Esophagus squamous epithelium (tissue), 5 donors: ENCODE measurements at regions not wholly inside any gene's neighbourhood (a gene's known extent, or its start where the extent isn't known, plus 50 kb on each side); places are given as distances from the start of the nearest gene placed in this dataset.

ENCODE experiments used
- DNase-seq: peaks from one replicate; lab custom pipeline; 2025; lab: John Stamatoyannopoulos, UW
- H3K27ac ChIP-seq, 4 donors: fragments of 200-600 bp; sonication (generic); one replicate each; pipeline ENCODE4 v1.5.1; 2016 to 2019; ENCODE audit warnings: mild to moderate bottlenecking in 1 of 4
- H3K27me3 ChIP-seq, 4 donors: fragments of 200-600 bp; sonication (generic); 1 replicate in 3 of 4; 2 replicates in 1 of 4; pipeline versions ENCODE4 v1.5.1 to v1.6.0; 2017 to 2021; ENCODE audit warnings: antibody characterized with exemption in 1 of 4
- H3K36me3 ChIP-seq, 3 donors: fragments of 200-600 bp; sonication (generic); one replicate each; pipeline ENCODE4 v1.5.1; 2016 to 2019
- H3K4me1 ChIP-seq, 3 donors: fragments of 200-600 bp; sonication (generic); one replicate each; pipeline ENCODE4 v1.5.1; 2017 to 2019
- H3K4me3 ChIP-seq, 4 donors: fragments of 200-600 bp; sonication (generic); 1 replicate in 3 of 4; 2 replicates in 1 of 4; pipeline ENCODE4 v1.5.1; 2016 to 2019; ENCODE audit warnings: mild to moderate bottlenecking in 2 of 4, moderate library complexity in 1 of 4
- H3K9me3 ChIP-seq, 3 donors: fragments of 200-600 bp; sonication (generic); one replicate each; pipeline ENCODE4 v1.5.1; 2016 to 2019
- CTCF ChIP-seq, 6 experiments: fragments of 450-650 bp in 4 of 6; fragments of 200-600 bp in 2 of 6; sonication (generic) in 2 of 6; IDR thresholded peaks; one replicate each; pipeline ENCODE4 v1.5.1; 2016 to 2019; ENCODE audit warnings: antibody characterized with exemption in 6 of 6, mild to moderate bottlenecking in 4 of 6, moderate library complexity in 4 of 6
- POLR2A ChIP-seq, 4 donors: fragments of 450-650 bp; IDR thresholded peaks; one replicate each; pipeline ENCODE4 v1.6.1; 2017; ENCODE audit warnings: antibody characterized with exemption in 4 of 4, mild to moderate bottlenecking in 4 of 4, moderate library complexity in 3 of 4
- WGBS, 2 donors: methylation state at CpG; one replicate each; pipeline ENCODE4 v1.1.5; 2018; 5-methylcytosine and 5-hydroxymethylcytosine counted together
- intact Hi-C: fragments of 100-400 bp; cut with DNase I; formaldehyde crosslinking; loops from one replicate; pipeline ENCODE4 v1.15.0; 2022
- donor health status: DM: yes; HTN: yes; CAD: no.

GRCh38 chr2:105468582-105469042, 69.8 kb upstream of the FHL2 start:
- Histone ChIP-seq H3K4me1 (peaks cover 0 to 13% (median 0%) of the 10 kb centered on the region in 3 donors), H3K4me3 (no peak overlapping the region), H3K27ac (peak overlapping the region in 3 of 4 donors; percentile 7 to 45 (median 27)), H3K36me3 (no peaks in the 10 kb centered on the region), H3K27me3 (no peaks in the 10 kb centered on the region), H3K9me3 (no peaks in the 10 kb centered on the region)
- intact Hi-C loops, result no loop called here
- DNase-seq, result no peak
- 17 to 50% methylated on average over 2 to 3 of the region's 8 CpGs for WGBS, 2 donors
- TF ChIP-seq CTCF (IDR thresholded peaks at IDR 0.05), result no peak
- TF ChIP-seq POLR2A (IDR thresholded peaks at IDR 0.05), result no peak

GRCh38 chr2:105464325-105464724, 65.5 kb upstream of the FHL2 start:
- no peak for DNase-seq
- H3K9me3 ChIP-seq, result no peaks in the 10 kb centered on the region
- H3K4me1 ChIP-seq, result peaks cover 0 to 13% (median 0%) of the 10 kb centered on the region in 3 donors
- TF ChIP-seq POLR2A (IDR thresholded peaks at IDR 0.05) (no peak), CTCF (IDR thresholded peaks at IDR 0.05) (no peak)
- H3K27ac ChIP-seq, result no peak overlapping the region
- WGBS, 2 donors, result 91 to 93% methylated on average over 2 of the region's 2 CpGs
- H3K4me3 ChIP-seq, result no peak overlapping the region
- no peaks in the 10 kb centered on the region for H3K27me3 ChIP-seq
- intact Hi-C loops, result no loop called here
- no peaks in the 10 kb centered on the region for H3K36me3 ChIP-seq

GRCh38 chr2:105460048-105460732, 61.3 kb upstream of the FHL2 start:
- WGBS, 2 donors, result 68 to 78% methylated on average over 6 of the region's 6 CpGs
- no peak for DNase-seq
- Histone ChIP-seq H3K27me3 (peaks cover 0 to 3% (median 0%) of the 10 kb centered on the region in 4 donors), H3K9me3 (no peaks in the 10 kb centered on the region), H3K4me3 (no peak overlapping the region), H3K27ac (no peak overlapping the region), H3K4me1 (peaks cover 0 to 9% (median 7%) of the 10 kb centered on the region in 3 donors), H3K36me3 (no peaks in the 10 kb centered on the region)
- intact Hi-C loops, result no loop called here
- TF ChIP-seq CTCF (IDR thresholded peaks at IDR 0.05) (no peak), POLR2A (IDR thresholded peaks at IDR 0.05) (no peak)

GRCh38 chr2:105458076-105458475, 59.2 kb upstream of the FHL2 start:
- 86 to 87% methylated on average over 6 of the region's 6 CpGs for WGBS, 2 donors
- no peak for DNase-seq
- Histone ChIP-seq H3K9me3 (no peaks in the 10 kb centered on the region), H3K27me3 (peaks cover 0 to 3% (median 0%) of the 10 kb centered on the region in 4 donors), H3K36me3 (no peaks in the 10 kb centered on the region), H3K27ac (no peak overlapping the region), H3K4me3 (no peak overlapping the region), H3K4me1 (peaks cover 0 to 16% (median 15%) of the 10 kb centered on the region in 3 donors)
- TF ChIP-seq CTCF (IDR thresholded peaks at IDR 0.05), result no peak
- TF ChIP-seq POLR2A (IDR thresholded peaks at IDR 0.05), result no peak
- intact Hi-C loops, result no loop called here

- peaks cover 0 to 3% (median 0%) of the 10 kb centered on the region in 4 donors for H3K27me3 ChIP-seq
- H3K27ac ChIP-seq, result peak overlapping the region; percentile 12 to 76 (median 36)
- peaks cover 0 to 16% (median 15%) of the 10 kb centered on the region in 3 donors for H3K4me1 ChIP-seq
- no peak overlapping the region for H3K4me3 ChIP-seq
- H3K9me3 ChIP-seq, result no peaks in the 10 kb centered on the region
- 10 to 25% methylated on average over 3 of the region's 3 CpGs for WGBS, 2 donors
- intact Hi-C loops, result no loop called here
- DNase-seq, result no peak
- no peak for TF ChIP-seq CTCF (IDR thresholded peaks at IDR 0.05)
- no peak for TF ChIP-seq POLR2A (IDR thresholded peaks at IDR 0.05)
- H3K36me3 ChIP-seq, result no peaks in the 10 kb centered on the region
Observed at GRCh38 chr2:105455488-105456003, 56.7 kb upstream of the FHL2 start.
